ENCODE measurements at regions not wholly inside any gene's neighbourhood (a gene's known extent, or its start where the extent isn't known, plus 50 kb on each side); places are given as distances from the start of the nearest gene placed in this dataset.

GRCh38 chr21:19320291-19320690 lies 916.7 kb upstream of the TMPRSS15 start:
- H3K27ac ChIP-seq (ENCODE audit: low read depth, low read length) = no peak overlapping the region
- H3K9ac ChIP-seq (ENCODE audit: low read length) = no peak overlapping the region
- H3K4me3 ChIP-seq (ENCODE audit: low read length) = no peak overlapping the region

GRCh38 chr21:19321688-19322087 lies 918.1 kb upstream of the TMPRSS15 start:
- Histone ChIP-seq H3K9ac (ENCODE audit: low read length) (no peak overlapping the region), H3K27me3 (ENCODE audit: control insufficient read depth, insufficient read depth, low read length) (no peaks in the 10 kb centered on the region), H3K4me3 (ENCODE audit: low read length) (no peak overlapping the region), H3K27ac (ENCODE audit: low read depth, low read length) (no peak overlapping the region), H3K36me3 (ENCODE audit: control insufficient read depth, insufficient read depth, low read length) (no peaks in the 10 kb centered on the region), H3K4me1 (ENCODE audit: control insufficient read depth, insufficient read depth, low read length) (no peaks in the 10 kb centered on the region)

More at GRCh38 chr21:19320291-19320690, 916.7 kb upstream of the TMPRSS15 start:
- Histone ChIP-seq H3K4me1 (ENCODE audit: control insufficient read depth, insufficient read depth, low read length) (no peaks in the 10 kb centered on the region), H3K27me3 (ENCODE audit: control insufficient read depth, insufficient read depth, low read length) (no peaks in the 10 kb centered on the region), H3K36me3 (ENCODE audit: control insufficient read depth, insufficient read depth, low read length) (no peaks in the 10 kb centered on the region)

- Histone ChIP-seq H3K27me3 (ENCODE audit: control insufficient read depth, insufficient read depth, low read length) (no peaks in the 10 kb centered on the region), H3K36me3 (ENCODE audit: control insufficient read depth, insufficient read depth, low read length) (no peaks in the 10 kb centered on the region), H3K4me3 (ENCODE audit: low read length) (no peak overlapping the region), H3K4me1 (ENCODE audit: control insufficient read depth, insufficient read depth, low read length) (no peaks in the 10 kb centered on the region), H3K9ac (ENCODE audit: low read length) (no peak overlapping the region), H3K27ac (ENCODE audit: low read depth, low read length) (no peak overlapping the region)
Measured at GRCh38 chr21:19322360-19322759, 918.8 kb upstream of the TMPRSS15 start.

- Histone ChIP-seq H3K27me3 (ENCODE audit: control insufficient read depth, insufficient read depth, low read length) (no peaks in the 10 kb centered on the region), H3K4me1 (ENCODE audit: control insufficient read depth, insufficient read depth, low read length) (no peaks in the 10 kb centered on the region), H3K27ac (ENCODE audit: low read depth, low read length) (no peak overlapping the region), H3K4me3 (ENCODE audit: low read length) (no peak overlapping the region), H3K36me3 (ENCODE audit: control insufficient read depth, insufficient read depth, low read length) (no peaks in the 10 kb centered on the region), H3K9ac (ENCODE audit: low read length) (no peak overlapping the region)
Measured at GRCh38 chr21:19326531-19327319, 923.1 kb upstream of the TMPRSS15 start.

GRCh38 chr21:19328954-19329353 lies 925.4 kb upstream of the TMPRSS15 start:
- Histone ChIP-seq H3K9ac (ENCODE audit: low read length) (no peak overlapping the region), H3K4me3 (ENCODE audit: low read length) (no peak overlapping the region), H3K36me3 (ENCODE audit: control insufficient read depth, insufficient read depth, low read length) (no peaks in the 10 kb centered on the region), H3K27me3 (ENCODE audit: control insufficient read depth, insufficient read depth, low read length) (no peaks in the 10 kb centered on the region), H3K4me1 (ENCODE audit: control insufficient read depth, insufficient read depth, low read length) (no peaks in the 10 kb centered on the region), H3K27ac (ENCODE audit: low read depth, low read length) (no peak overlapping the region)

- H3K9ac ChIP-seq (ENCODE audit: low read length) = no peak overlapping the region
- H3K36me3 ChIP-seq (ENCODE audit: control insufficient read depth, insufficient read depth, low read length) = no peaks in the 10 kb centered on the region
- H3K27ac ChIP-seq (ENCODE audit: low read depth, low read length) = no peak overlapping the region
- H3K27me3 ChIP-seq (ENCODE audit: control insufficient read depth, insufficient read depth, low read length) = no peaks in the 10 kb centered on the region
- H3K4me3 ChIP-seq (ENCODE audit: low read length) = no peak overlapping the region
- H3K4me1 ChIP-seq (ENCODE audit: control insufficient read depth, insufficient read depth, low read length) = no peaks in the 10 kb centered on the region
Measured at GRCh38 chr21:19340303-19340702, 936.7 kb upstream of the TMPRSS15 start.

GRCh38 chr21:19340954-19341353 lies 937.4 kb upstream of the TMPRSS15 start:
- no peaks in the 10 kb centered on the region for H3K27me3 ChIP-seq (ENCODE audit: control insufficient read depth, insufficient read depth, low read length)
- H3K4me3 ChIP-seq (ENCODE audit: low read length) = no peak overlapping the region
- H3K36me3 ChIP-seq (ENCODE audit: control insufficient read depth, insufficient read depth, low read length) = no peaks in the 10 kb centered on the region
- no peak overlapping the region for H3K27ac ChIP-seq (ENCODE audit: low read depth, low read length)
- H3K9ac ChIP-seq (ENCODE audit: low read length) = no peak overlapping the region
- H3K4me1 ChIP-seq (ENCODE audit: control insufficient read depth, insufficient read depth, low read length) = no peaks in the 10 kb centered on the region

- Histone ChIP-seq H3K36me3 (ENCODE audit: control insufficient read depth, insufficient read depth, low read length) (no peaks in the 10 kb centered on the region), H3K27me3 (ENCODE audit: control insufficient read depth, insufficient read depth, low read length) (no peaks in the 10 kb centered on the region), H3K27ac (ENCODE audit: low read depth, low read length) (no peak overlapping the region), H3K9ac (ENCODE audit: low read length) (no peak overlapping the region), H3K4me1 (ENCODE audit: control insufficient read depth, insufficient read depth, low read length) (no peaks in the 10 kb centered on the region), H3K4me3 (ENCODE audit: low read length) (no peak overlapping the region)
Measured at GRCh38 chr21:19343711-19344110, 940.1 kb upstream of the TMPRSS15 start.

GRCh38 chr21:19350286-19350685 lies 946.7 kb upstream of the TMPRSS15 start:
- no peak overlapping the region for H3K9ac ChIP-seq (ENCODE audit: low read length)
- no peaks in the 10 kb centered on the region for H3K27me3 ChIP-seq (ENCODE audit: control insufficient read depth, insufficient read depth, low read length)
- H3K27ac ChIP-seq (ENCODE audit: low read depth, low read length) = no peak overlapping the region
- H3K4me1 ChIP-seq (ENCODE audit: control insufficient read depth, insufficient read depth, low read length) = no peaks in the 10 kb centered on the region
- H3K4me3 ChIP-seq (ENCODE audit: low read length) = no peak overlapping the region
- H3K36me3 ChIP-seq (ENCODE audit: control insufficient read depth, insufficient read depth, low read length) = no peaks in the 10 kb centered on the region

GRCh38 chr21:19353256-19353655 lies 949.7 kb upstream of the TMPRSS15 start:
- no peaks in the 10 kb centered on the region for H3K36me3 ChIP-seq (ENCODE audit: control insufficient read depth, insufficient read depth, low read length)
- H3K27me3 ChIP-seq (ENCODE audit: control insufficient read depth, insufficient read depth, low read length) = no peaks in the 10 kb centered on the region
- no peaks in the 10 kb centered on the region for H3K4me1 ChIP-seq (ENCODE audit: control insufficient read depth, insufficient read depth, low read length)
- no peak overlapping the region for H3K4me3 ChIP-seq (ENCODE audit: low read length)
- no peak overlapping the region for H3K27ac ChIP-seq (ENCODE audit: low read depth, low read length)
- H3K9ac ChIP-seq (ENCODE audit: low read length) = no peak overlapping the region

- no peaks in the 10 kb centered on the region for H3K27me3 ChIP-seq (ENCODE audit: control insufficient read depth, insufficient read depth, low read length)
- H3K27ac ChIP-seq (ENCODE audit: low read depth, low read length) = no peak overlapping the region
- no peak overlapping the region for H3K9ac ChIP-seq (ENCODE audit: low read length)
- H3K36me3 ChIP-seq (ENCODE audit: control insufficient read depth, insufficient read depth, low read length) = no peaks in the 10 kb centered on the region
- H3K4me3 ChIP-seq (ENCODE audit: low read length) = no peak overlapping the region
- no peaks in the 10 kb centered on the region for H3K4me1 ChIP-seq (ENCODE audit: control insufficient read depth, insufficient read depth, low read length)
Measured at GRCh38 chr21:19368944-19369343, 965.4 kb upstream of the TMPRSS15 start.

GRCh38 chr21:19392390-19392789 lies 988.8 kb upstream of the TMPRSS15 start:
- H3K27ac ChIP-seq (ENCODE audit: low read depth, low read length) = no peak overlapping the region
- no peaks in the 10 kb centered on the region for H3K27me3 ChIP-seq (ENCODE audit: control insufficient read depth, insufficient read depth, low read length)
- no peak overlapping the region for H3K4me3 ChIP-seq (ENCODE audit: low read length)
- H3K9ac ChIP-seq (ENCODE audit: low read length) = no peak overlapping the region
- no peaks in the 10 kb centered on the region for H3K36me3 ChIP-seq (ENCODE audit: control insufficient read depth, insufficient read depth, low read length)
- no peaks in the 10 kb centered on the region for H3K4me1 ChIP-seq (ENCODE audit: control insufficient read depth, insufficient read depth, low read length)

GRCh38 chr21:19400223-19400770 lies 996.7 kb upstream of the TMPRSS15 start:
- Histone ChIP-seq H3K4me1 (ENCODE audit: control insufficient read depth, insufficient read depth, low read length) (no peaks in the 10 kb centered on the region), H3K27me3 (ENCODE audit: control insufficient read depth, insufficient read depth, low read length) (no peaks in the 10 kb centered on the region), H3K9ac (ENCODE audit: low read length) (no peak overlapping the region), H3K36me3 (ENCODE audit: control insufficient read depth, insufficient read depth, low read length) (no peaks in the 10 kb centered on the region), H3K27ac (ENCODE audit: low read depth, low read length) (no peak overlapping the region), H3K4me3 (ENCODE audit: low read length) (no peak overlapping the region)
